Left lung (tissue), 4 donors: ENCODE measurements at regions not wholly inside any gene's neighbourhood (a gene's known extent, or its start where the extent isn't known, plus 50 kb on each side); places are given as distances from the start of the nearest gene placed in this dataset.

Experiments
- ATAC-seq: fragments of 200-7000 bp; cut with Tn5 transposase; one replicate; pipeline ENCODE4 v1.9.1; 2020; ENCODE audit warnings: moderate library complexity
- DNase-seq, 4 donors: peaks; one replicate each; pipeline ENCODE4 v3.0.0-alpha.2; 2013 to 2020
- H3K27ac ChIP-seq, 2 donors: fragments of 200-600 bp; sonication (generic) in 1 of 2; one replicate each; pipeline versions ENCODE4 v1.5.0 to v1.8.0; 2020 to 2021
- H3K27me3 ChIP-seq, 2 donors: fragments of 200-600 bp; sonication (generic) in 1 of 2; one replicate each; pipeline versions ENCODE4 v1.5.0 to v1.8.0; 2020 to 2021
- H3K36me3 ChIP-seq, 2 donors: fragments of 200-600 bp; sonication (generic) in 1 of 2; one replicate each; pipeline versions ENCODE4 v1.5.0 to v1.8.0; 2020 to 2021
- H3K4me1 ChIP-seq, 2 donors: fragments of 200-600 bp; one replicate each; pipeline ENCODE4 v1.8.0; 2021
- H3K4me3 ChIP-seq, 2 donors: fragments of 200-600 bp; sonication (generic) in 1 of 2; one replicate each; pipeline versions ENCODE4 v1.5.0 to v1.8.0; 2020 to 2021; ENCODE audit warnings: mild to moderate bottlenecking in 1 of 2
- H3K9me3 ChIP-seq, 2 donors: fragments of 200-600 bp; sonication (generic) in 1 of 2; one replicate each; pipeline versions ENCODE4 v1.5.0 to v1.8.0; 2020 to 2021
- intact Hi-C, 2 donors: fragments of 100-400 bp; cut with DNase I; formaldehyde crosslinking; loops; one replicate each; pipeline versions ENCODE4 v1.11.2 to v1.14.2; 2022
- TF ChIP-seq, protein P1 (sequence below), 2 donors: fragments of 200-600 bp; sonication (generic) in 1 of 2; IDR thresholded peaks; one replicate each; pipeline versions ENCODE4 v1.5.0 to v1.8.0; 2021; ENCODE audit warnings: antibody characterized with exemption in 2 of 2
- donor health status: DM: no; HTN: yes; CAD: no.
- donor health status: DM: no; HTN: no; CAD: no.

DNA sequence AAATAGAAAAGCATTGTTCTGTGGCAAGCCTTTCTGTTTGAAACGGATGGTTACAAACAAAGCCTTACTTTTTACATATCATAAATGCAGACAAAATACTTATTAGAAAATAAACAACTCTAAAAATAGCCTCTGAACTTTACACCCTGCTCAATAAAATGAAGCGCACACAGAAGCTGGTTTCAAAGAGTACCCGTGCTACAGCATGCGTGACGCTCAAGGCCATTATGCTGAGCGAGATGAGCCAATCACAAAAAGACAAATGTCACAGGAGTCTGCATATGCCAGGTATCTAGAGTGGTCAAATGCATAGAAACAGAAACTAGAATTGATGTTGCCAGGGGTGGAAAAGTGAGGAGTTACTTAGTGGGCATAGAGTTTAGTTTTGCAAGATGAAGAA, 326.5 kb upstream of the GATB start:
- intact Hi-C loops = no loop called here
- DNase-seq (no peak), ATAC-seq (no peak)
- H3K27ac ChIP-seq = no peak overlapping the region
- TF ChIP-seq, protein P1, sequence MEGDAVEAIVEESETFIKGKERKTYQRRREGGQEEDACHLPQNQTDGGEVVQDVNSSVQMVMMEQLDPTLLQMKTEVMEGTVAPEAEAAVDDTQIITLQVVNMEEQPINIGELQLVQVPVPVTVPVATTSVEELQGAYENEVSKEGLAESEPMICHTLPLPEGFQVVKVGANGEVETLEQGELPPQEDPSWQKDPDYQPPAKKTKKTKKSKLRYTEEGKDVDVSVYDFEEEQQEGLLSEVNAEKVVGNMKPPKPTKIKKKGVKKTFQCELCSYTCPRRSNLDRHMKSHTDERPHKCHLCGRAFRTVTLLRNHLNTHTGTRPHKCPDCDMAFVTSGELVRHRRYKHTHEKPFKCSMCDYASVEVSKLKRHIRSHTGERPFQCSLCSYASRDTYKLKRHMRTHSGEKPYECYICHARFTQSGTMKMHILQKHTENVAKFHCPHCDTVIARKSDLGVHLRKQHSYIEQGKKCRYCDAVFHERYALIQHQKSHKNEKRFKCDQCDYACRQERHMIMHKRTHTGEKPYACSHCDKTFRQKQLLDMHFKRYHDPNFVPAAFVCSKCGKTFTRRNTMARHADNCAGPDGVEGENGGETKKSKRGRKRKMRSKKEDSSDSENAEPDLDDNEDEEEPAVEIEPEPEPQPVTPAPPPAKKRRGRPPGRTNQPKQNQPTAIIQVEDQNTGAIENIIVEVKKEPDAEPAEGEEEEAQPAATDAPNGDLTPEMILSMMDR (IDR thresholded peaks at IDR 0.05) = no peak
- no peaks in the 10 kb centered on the region for H3K4me1 ChIP-seq
- no peaks in the 10 kb centered on the region for H3K27me3 ChIP-seq
- H3K4me3 ChIP-seq = no peak overlapping the region
- H3K36me3 ChIP-seq = no peaks in the 10 kb centered on the region
- H3K9me3 ChIP-seq = no peaks in the 10 kb centered on the region

DNA sequence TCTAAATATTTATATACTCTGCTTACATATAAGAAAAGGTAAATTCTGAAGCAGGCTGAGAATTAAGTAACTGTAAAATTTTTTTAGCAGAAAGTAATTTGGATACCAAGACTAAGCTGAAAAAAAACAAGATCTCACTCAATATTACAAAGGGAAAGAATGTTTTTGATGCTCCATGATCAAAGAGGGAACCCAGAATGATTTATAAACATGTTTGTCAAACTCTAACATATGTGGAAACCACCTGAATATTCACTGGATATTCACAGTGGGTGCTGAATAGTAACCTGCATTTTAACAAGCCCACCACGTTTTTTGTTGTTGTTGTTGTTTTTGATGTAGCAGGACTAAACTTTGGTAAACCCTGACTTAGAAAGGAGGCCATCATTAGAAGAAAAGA, 324.9 kb upstream of the GATB start:
- intact Hi-C loops = no loop called here
- TF ChIP-seq, protein P1 (IDR thresholded peaks at IDR 0.05) = no peak
- no peak for DNase-seq
- H3K4me1 ChIP-seq = no peaks in the 10 kb centered on the region
- H3K27me3 ChIP-seq = no peaks in the 10 kb centered on the region
- ATAC-seq = no peak
- H3K27ac ChIP-seq = no peak overlapping the region
- H3K4me3 ChIP-seq = no peak overlapping the region
- no peaks in the 10 kb centered on the region for H3K9me3 ChIP-seq
- no peaks in the 10 kb centered on the region for H3K36me3 ChIP-seq

DNA sequence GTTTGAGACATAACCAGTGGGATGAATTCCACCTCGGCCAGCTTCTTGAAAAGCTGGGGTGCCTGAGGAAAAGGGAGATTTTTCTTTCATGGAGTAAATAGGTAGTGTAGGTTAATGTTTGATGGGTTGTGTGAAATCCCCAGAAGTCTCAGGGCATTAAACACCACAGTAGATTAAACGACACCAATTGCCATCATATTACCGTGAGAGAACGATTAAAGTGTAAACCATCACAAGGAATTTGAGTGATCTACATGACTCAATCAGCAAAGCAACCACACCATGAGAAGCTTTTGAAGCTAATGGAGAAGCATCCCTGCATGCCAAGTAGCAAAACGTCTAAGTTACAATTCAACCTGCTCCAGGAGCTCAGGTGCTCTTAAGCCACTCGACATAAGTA, 322.5 kb upstream of the GATB start:
- no peaks in the 10 kb centered on the region for H3K36me3 ChIP-seq
- no peak overlapping the region for H3K27ac ChIP-seq
- TF ChIP-seq, protein P1 (IDR thresholded peaks at IDR 0.05) = no peak
- H3K27me3 ChIP-seq = no peaks in the 10 kb centered on the region
- no peaks in the 10 kb centered on the region for H3K4me1 ChIP-seq
- no peak for ATAC-seq
- no peak for DNase-seq
- intact Hi-C loops = no loop called here
- no peaks in the 10 kb centered on the region for H3K9me3 ChIP-seq
- no peak overlapping the region for H3K4me3 ChIP-seq

DNA sequence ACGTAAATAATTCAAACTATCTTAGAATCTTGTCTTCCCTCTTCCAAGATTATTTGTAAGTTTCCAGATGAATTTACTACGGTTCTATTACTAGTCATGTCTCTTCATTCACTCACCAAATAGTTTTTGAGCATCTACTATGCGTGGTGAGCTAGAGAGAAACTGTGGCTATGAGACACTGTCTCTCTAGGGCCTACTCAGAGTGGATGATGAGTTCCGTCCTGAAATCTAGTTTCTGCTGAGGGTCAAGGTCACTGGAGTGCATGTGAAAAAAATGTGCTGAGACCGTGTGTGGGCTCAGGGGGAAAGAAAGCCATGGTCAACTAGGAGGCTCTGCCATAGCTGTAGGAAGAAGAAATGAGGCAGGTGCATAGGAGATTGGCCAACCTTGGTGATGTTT, 320.2 kb upstream of the GATB start:
- H3K9me3 ChIP-seq = no peaks in the 10 kb centered on the region
- DNase-seq = no peak
- ATAC-seq = no peak
- intact Hi-C loops = no loop called here
- H3K27me3 ChIP-seq = no peaks in the 10 kb centered on the region
- TF ChIP-seq, protein P1 (IDR thresholded peaks at IDR 0.05) = no peak
- no peaks in the 10 kb centered on the region for H3K36me3 ChIP-seq
- no peak overlapping the region for H3K4me3 ChIP-seq
- no peak overlapping the region for H3K27ac ChIP-seq
- H3K4me1 ChIP-seq = no peaks in the 10 kb centered on the region

DNA sequence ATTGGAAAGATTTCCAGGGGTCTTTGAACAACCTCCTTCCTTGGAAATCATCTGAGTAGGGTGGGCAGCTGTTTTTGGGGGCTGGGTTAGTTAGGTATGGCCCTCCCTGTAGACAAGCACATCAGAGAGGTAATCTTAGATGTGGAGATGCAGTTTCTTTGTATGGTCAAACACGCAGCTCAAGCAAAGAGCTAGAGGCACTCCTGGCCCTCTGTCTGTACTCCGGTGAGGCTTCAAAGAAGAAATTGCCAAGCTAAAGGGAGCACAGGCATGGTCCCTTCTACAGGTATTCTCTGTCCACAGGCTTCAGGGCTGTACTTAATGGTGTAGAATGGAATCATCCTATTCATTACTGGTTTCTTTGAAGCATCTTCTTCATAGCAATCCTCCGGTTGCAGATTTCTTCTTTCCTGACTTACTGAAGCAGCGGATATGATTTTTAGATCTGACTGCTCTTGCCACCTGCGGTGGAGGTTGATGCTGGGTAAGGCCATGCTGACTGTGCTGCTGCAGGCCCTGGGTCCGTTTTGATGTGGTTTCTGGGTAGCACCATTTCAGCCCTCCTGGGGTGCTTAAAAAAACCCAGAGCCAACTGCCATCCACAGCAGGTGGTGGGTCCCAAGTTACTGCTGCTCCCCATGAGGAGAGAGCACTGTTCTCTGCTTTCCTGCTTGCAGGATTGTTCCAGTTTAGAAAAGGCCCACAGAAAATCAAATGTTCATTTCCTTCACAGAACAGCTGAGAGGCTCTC, 318.9 kb upstream of the GATB start:
- TF ChIP-seq, protein P1 (IDR thresholded peaks at IDR 0.05) = no peak
- DNase-seq = no peak
- Histone ChIP-seq H3K4me3 (no peak overlapping the region), H3K27ac (no peak overlapping the region), H3K27me3 (no peaks in the 10 kb centered on the region), H3K9me3 (no peaks in the 10 kb centered on the region), H3K4me1 (no peaks in the 10 kb centered on the region), H3K36me3 (no peaks in the 10 kb centered on the region)
- intact Hi-C loops = no loop called here
- ATAC-seq = no peak
